NB4 (cell line): ENCODE measurements at regions not wholly inside any gene's neighbourhood (a gene's known extent, or its start where the extent isn't known, plus 50 kb on each side); places are given as distances from the start of the nearest gene placed in this dataset.
"Not testable (repeated sequence)": the region's sequence is repeated elsewhere in the genome, so short reads cannot be mapped to it uniquely, and the experiment has no call there.

ENCODE experiments used
- DNase-seq: peaks from one replicate; pipeline ENCODE4 v3.0.0; 2010; ENCODE audit warnings: low read depth
- H3K4me3 ChIP-seq: one replicate; pipeline ENCODE4 v1.5.1; 2011; ENCODE audit warnings: mild to moderate bottlenecking, low read depth, low read length, moderate library complexity
- MYC ChIP-seq: IDR thresholded peaks from 2 replicates; pipeline ENCODE4 v1.6.1; 2011; ENCODE audit warnings: low read depth, low read length
- POLR2A ChIP-seq: IDR thresholded peaks from 2 replicates; pipeline ENCODE4 v1.6.1; 2011; ENCODE audit warnings: mild to moderate bottlenecking; ENCODE audit not compliant: insufficient read length; ENCODE audit errors: extremely low read depth
- TF ChIP-seq, protein P1 (sequence below): IDR thresholded peaks from 2 replicates; pipeline ENCODE4 v1.6.1; 2011; ENCODE audit warnings: low read depth, low read length
- TF ChIP-seq, protein P2 (sequence below): IDR thresholded peaks from one replicate; pipeline ENCODE4 v1.5.1; 2012; ENCODE audit warnings: low read depth, low read length

DNA sequence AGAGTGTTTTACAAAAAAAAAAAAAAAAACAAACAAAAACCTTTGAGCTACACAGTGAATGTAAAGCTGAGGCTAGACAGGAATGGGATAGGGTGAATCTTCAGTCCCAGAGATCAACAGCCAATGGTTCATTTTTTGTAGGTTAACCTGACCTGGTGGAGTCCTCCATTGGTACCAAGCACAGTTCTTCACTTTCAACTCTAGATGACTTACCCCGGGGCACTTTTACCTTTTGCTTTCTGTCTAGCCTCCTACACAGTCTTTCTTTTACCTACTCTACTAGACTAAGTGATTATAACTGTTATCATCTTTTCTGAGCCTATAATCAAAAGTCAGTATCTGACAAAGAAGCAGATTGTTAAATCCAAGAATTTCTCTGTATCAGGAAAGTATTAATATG lies 50.9 kb downstream of the ANXA2R start:
- H3K4me3 ChIP-seq, result peak overlapping the region; percentile 39
- no peak for DNase-seq
- TF ChIP-seq MYC, result no peak
- TF ChIP-seq, protein P1, sequence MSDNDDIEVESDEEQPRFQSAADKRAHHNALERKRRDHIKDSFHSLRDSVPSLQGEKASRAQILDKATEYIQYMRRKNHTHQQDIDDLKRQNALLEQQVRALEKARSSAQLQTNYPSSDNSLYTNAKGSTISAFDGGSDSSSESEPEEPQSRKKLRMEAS, result no peak
- TF ChIP-seq, protein P2, sequence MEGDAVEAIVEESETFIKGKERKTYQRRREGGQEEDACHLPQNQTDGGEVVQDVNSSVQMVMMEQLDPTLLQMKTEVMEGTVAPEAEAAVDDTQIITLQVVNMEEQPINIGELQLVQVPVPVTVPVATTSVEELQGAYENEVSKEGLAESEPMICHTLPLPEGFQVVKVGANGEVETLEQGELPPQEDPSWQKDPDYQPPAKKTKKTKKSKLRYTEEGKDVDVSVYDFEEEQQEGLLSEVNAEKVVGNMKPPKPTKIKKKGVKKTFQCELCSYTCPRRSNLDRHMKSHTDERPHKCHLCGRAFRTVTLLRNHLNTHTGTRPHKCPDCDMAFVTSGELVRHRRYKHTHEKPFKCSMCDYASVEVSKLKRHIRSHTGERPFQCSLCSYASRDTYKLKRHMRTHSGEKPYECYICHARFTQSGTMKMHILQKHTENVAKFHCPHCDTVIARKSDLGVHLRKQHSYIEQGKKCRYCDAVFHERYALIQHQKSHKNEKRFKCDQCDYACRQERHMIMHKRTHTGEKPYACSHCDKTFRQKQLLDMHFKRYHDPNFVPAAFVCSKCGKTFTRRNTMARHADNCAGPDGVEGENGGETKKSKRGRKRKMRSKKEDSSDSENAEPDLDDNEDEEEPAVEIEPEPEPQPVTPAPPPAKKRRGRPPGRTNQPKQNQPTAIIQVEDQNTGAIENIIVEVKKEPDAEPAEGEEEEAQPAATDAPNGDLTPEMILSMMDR, result no peak
- TF ChIP-seq POLR2A, result no peak

DNA sequence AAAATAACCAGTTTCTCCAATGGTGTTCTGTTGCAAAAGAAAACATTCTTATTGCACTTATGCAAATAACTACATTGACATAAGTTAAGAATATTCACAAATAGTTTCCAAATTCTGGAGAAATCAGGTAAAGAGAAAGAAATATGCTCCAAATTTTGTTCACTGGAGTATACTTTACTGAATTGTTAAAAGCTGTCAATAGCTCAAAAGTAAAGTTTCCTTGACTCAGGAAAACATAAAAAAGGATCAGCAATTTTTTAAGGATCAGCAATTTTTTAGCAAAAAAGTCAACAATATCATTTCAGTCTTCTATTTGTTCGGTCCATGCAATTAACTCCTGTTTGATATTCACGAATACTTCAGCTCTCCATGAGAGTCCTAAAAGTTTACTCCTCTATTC lies 51.6 kb downstream of the ANXA2R start:
- H3K4me3 ChIP-seq, result no peak overlapping the region
- no peak for DNase-seq
- TF ChIP-seq POLR2A (no peak), MYC (no peak)
- TF ChIP-seq, protein P2, result no peak
- TF ChIP-seq, protein P1, result no peak

DNA sequence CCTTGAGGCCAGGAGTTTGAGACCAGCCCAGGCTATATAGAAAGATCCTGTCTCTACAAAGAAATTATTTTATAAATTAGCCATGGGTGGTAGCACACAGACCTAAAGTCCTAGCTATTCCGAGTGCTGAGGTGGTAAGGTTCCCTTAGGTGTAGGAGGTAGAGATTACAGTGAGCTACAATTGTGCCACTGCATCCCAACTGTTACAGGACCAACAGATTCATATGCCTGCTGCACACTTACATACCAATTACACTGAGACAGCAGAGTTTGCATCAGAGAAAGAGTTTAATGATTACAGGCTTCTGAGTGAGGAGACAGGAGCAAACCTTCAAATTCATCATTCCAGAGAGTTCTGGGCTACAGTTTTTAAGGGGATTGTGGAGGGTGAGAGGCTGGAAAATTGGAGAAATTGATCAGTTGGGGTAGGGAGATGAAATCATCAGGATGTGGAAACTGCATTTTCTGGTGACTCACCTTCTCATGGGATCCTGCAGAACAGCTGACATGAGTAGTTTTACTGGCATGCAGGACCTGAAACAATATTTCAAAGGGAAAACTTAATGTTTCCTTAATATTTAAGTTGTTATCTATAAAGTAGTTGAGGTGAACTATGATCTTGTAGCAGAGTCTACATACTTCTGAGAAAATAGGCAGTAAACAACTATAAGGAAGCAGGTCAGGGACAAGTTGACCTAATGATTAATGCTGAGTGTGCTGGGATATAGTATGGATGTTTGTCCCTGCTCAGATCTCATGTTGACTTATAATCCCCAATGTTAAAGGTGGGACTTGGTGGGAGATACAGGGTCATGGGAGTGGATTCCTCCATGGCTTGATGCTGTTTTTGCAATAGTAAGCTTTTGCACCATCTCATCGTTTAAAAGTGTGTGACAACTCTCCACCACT lies 54.7 kb downstream of the ANXA2R start:
- no peak overlapping the region for H3K4me3 ChIP-seq
- DNase-seq, result peak; percentile 40
- TF ChIP-seq POLR2A (no peak), MYC (no peak)
- TF ChIP-seq, protein P2, result no peak
- TF ChIP-seq, protein P1, result no peak

DNA sequence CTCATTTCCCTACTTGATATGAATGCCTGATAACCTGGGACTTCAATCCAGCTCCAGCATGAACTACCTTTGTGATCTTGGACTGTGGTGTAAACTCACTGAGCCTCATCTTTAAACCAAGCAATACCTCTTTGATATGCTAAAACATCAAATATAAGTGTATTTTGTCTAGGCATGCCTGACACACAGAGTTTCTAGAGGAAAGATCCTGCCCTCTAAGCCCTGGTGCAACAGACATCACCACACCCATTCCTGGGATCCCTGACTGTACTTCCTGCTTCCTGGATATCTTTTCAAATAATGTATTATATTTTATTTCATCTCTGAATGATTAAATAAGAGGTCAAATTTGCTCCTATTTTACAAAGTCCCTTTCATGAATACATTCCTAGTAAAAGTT lies 55.8 kb downstream of the ANXA2R start:
- no peak for TF ChIP-seq POLR2A
- TF ChIP-seq MYC, result no peak
- TF ChIP-seq, protein P1, result no peak
- TF ChIP-seq, protein P2, result no peak
- H3K4me3 ChIP-seq, result no peak overlapping the region
- no peak for DNase-seq

DNA sequence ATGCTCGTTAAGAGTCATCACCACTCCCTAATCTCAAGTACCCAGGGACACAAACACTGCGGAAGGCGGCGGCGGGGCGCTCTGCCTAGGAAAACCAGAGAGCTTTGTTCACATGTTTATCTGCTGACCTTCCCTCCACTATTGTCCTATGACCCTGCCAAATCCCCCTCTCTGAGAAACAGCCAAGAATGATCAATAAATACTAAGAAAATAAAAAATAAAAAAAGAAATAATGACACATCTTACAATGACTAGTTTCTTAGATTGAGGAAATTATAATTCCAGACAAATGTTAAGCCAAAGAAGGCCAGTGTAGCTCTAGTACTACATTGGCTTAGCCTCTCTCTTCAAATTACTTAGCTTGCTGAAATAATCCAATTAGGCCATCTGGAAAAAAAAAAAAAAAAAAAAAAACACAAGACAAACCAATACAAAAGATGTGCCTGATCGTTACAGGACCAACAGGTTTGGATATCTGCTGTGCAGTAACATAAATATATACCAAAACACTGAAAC lies 58.0 kb downstream of the ANXA2R start:
- DNase-seq, result no peak
- no peak for TF ChIP-seq MYC
- no peak overlapping the region for H3K4me3 ChIP-seq

DNA sequence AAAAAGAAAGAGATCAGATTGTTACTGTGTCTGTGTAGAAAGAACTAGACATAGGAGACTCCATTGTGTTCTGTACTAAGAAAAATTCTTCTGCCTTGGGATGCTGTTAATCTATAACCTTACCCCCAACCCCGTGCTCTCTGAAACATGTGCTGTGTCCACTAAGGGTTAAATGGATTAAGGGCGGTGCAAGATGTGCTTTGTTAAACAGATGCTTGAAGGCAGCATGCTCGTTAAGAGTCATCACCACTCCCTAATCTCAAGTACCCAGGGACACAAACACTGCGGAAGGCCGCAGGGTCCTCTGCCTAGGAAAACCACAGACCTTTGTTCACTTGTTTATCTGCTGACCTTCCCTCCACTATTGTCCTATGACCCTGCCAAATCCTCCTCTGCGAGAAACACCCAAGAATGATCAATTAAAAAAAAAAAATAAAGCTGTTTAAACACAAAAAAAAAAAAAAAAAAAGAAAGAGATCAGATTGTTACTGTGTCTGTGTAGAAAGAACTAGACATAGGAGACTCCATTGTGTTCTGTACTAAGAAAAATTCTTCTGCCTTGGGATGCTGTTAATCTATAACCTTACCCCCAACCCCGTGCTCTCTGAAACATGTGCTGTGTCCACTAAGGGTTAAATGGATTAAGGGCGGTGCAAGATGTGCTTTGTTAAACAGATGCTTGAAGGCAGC lies 58.6 kb downstream of the ANXA2R start:
- not testable (repeated sequence) for H3K4me3 ChIP-seq, DNase-seq

DNA sequence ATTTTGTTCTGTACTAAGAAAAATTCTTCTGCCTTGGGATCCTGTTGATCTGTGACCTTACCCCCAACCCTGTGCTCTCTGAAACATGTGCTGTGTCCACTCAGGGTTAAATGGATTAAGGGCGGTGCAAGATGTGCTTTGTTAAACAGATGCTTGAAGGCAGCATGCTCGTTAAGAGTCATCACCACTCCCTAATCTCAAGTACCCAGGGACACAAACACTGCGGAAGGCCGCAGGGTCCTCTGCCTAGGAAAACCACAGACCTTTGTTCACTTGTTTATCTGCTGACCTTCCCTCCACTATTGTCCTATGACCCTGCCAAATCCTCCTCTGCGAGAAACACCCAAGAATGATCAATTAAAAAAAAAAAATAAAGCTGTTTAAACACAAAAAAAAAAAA lies 59.1 kb downstream of the ANXA2R start:
- not testable (repeated sequence) for DNase-seq

DNA sequence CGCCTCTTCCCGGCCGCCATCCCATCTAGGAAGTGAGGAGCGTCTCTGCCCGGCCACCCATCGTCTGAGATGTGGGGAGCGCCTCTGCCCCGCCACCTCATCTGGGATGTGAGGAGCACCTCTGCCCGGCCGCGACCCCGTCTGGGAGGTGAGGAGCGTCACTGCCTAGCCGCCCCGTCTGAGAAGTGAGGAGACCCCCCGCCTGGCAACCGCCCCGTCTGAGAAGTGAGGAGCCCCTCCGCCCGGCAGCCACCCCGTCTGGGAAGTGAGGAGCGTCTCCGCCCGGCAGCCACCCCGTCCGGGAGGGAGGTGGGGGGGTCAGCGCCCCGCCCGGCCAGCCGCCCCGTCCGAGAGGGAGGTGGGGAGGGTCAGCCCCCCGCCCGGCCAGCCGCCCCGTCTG lies 59.7 kb downstream of the ANXA2R start:
- H3K4me3 ChIP-seq, DNase-seq: not testable (repeated sequence)

More for the DNA sequence above, 59.1 kb downstream of the ANXA2R start:
- not testable (repeated sequence) for H3K4me3 ChIP-seq

DNA sequence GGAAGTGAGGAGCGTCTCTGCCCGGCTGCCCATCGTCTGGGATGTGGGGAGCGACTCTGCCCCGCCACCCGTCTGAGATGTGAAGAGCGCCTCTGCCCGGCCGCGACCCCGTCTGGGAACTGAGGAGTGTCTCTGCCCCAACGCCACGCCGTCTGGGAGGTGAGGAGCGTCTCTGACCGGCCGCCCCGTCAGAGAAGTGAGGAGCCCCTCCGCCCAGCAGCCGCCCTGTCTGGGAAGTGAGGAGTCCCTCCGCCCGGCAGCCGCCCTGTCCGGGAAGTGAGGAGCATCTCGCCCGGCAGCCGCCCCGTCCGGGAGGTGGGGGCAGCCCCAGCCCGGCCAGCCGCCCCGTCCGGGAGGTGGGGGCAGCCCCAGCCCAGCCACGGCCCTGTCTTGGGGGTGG lies 60.9 kb downstream of the ANXA2R start:
- not testable (repeated sequence) for DNase-seq, H3K4me3 ChIP-seq
